Gastroesophageal sphincter (tissue), 4 donors: ENCODE measurements at regions not wholly inside any gene's neighbourhood (a gene's known extent, or its start where the extent isn't known, plus 50 kb on each side); places are given as distances from the start of the nearest gene placed in this dataset.
A peak's percentile ranks its signal among the peaks of the same experiment; 100 is the strongest.

Source experiments
- ATAC-seq: fragments of 150-250 bp; one replicate; pipeline ENCODE4 v1.9.1; 2016; ENCODE audit warnings: mild to moderate bottlenecking, moderate library complexity
- H3K27ac ChIP-seq, 4 donors: fragments of 200-600 bp; sonication (generic) in 3 of 4; 1 replicate in 3 of 4; 2 replicates in 1 of 4; pipeline ENCODE4 v1.5.1; 2016 to 2019
- H3K27me3 ChIP-seq: fragments of 200-600 bp; sonication (generic); one replicate; pipeline ENCODE4 v1.5.1; 2019
- H3K36me3 ChIP-seq, 2 donors: fragments of 200-600 bp; sonication (generic); one replicate each; pipeline ENCODE4 v1.5.1; 2019; ENCODE audit warnings: control low read depth in 1 of 2
- H3K4me1 ChIP-seq, 3 donors: fragments of 200-600 bp; sonication (generic); 1 replicate in 2 of 3; 2 replicates in 1 of 3; pipeline ENCODE4 v1.5.1; 2016 to 2019; ENCODE audit warnings: control low read depth in 2 of 3
- H3K4me3 ChIP-seq, 2 donors: fragments of 200-600 bp; sonication (generic); one replicate each; pipeline ENCODE4 v1.5.1; 2019; ENCODE audit warnings: mild to moderate bottlenecking in 1 of 2, moderate library complexity in 1 of 2
- H3K9me3 ChIP-seq, 3 donors: fragments of 200-600 bp; sonication (generic); one replicate each; pipeline ENCODE4 v1.5.1; 2017 to 2019; ENCODE audit warnings: control low read depth in 2 of 3
- CTCF ChIP-seq, 4 experiments: fragments of 200-600 bp in 2 of 4; fragments of 450-650 bp in 2 of 4; sonication (generic) in 1 of 4; IDR thresholded peaks; one replicate each; pipeline ENCODE4 v1.5.1; 2017 to 2019; ENCODE audit warnings: antibody characterized with exemption in 4 of 4, mild to moderate bottlenecking in 2 of 4, moderate library complexity in 2 of 4
- EP300 ChIP-seq: sonication (generic); formaldehyde crosslinking; IDR thresholded peaks from one replicate; pipeline ENCODE4 v1.6.1; 2017; ENCODE audit warnings: antibody characterized with exemption, mild to moderate bottlenecking
- POLR2A ChIP-seq, 2 donors: fragments of 450-650 bp; IDR thresholded peaks; one replicate each; pipeline ENCODE4 v1.6.1; 2017; ENCODE audit warnings: antibody characterized with exemption in 2 of 2, mild to moderate bottlenecking in 2 of 2, moderate library complexity in 1 of 2
- POLR2AphosphoS5 ChIP-seq: sonication (generic); formaldehyde crosslinking; IDR thresholded peaks from one replicate; pipeline ENCODE4 v1.6.1; 2017; ENCODE audit warnings: antibody characterized with exemption
- WGBS, 2 donors: methylation state at CpG; one replicate each; pipeline ENCODE4 v1.1.5; 2018; ENCODE audit warnings: low coverage in 1 of 2; 5-methylcytosine and 5-hydroxymethylcytosine counted together

GRCh38 chr2:217331523-217332416 lies 471.9 kb upstream of the TNP1 start:
- no peak overlapping the region for H3K4me3 ChIP-seq
- peak; percentile 76 for ATAC-seq
- no peaks in the 10 kb centered on the region for H3K9me3 ChIP-seq
- no peak for TF ChIP-seq POLR2A (IDR thresholded peaks at IDR 0.05)
- TF ChIP-seq POLR2AphosphoS5: peak; percentile 41
- no peaks in the 10 kb centered on the region for H3K36me3 ChIP-seq
- H3K27me3 ChIP-seq: no peaks in the 10 kb centered on the region
- H3K4me1 ChIP-seq: peaks cover 14 to 59% (median 20%) of the 10 kb centered on the region in 3 donors
- 12 to 50% methylated on average over 3 of the region's 3 CpGs for WGBS, 2 donors
- peak overlapping the region; percentile 19 to 88 (median 78) for H3K27ac ChIP-seq

- H3K4me1 ChIP-seq: peaks cover 14 to 69% (median 20%) of the 10 kb centered on the region in 3 donors
- ATAC-seq: no peak
- whole genome bisulfite sequencing, 2 donors: 94 to 99% methylated on average over 9 of the region's 9 CpGs
- H3K9me3 ChIP-seq: no peaks in the 10 kb centered on the region
- no peaks in the 10 kb centered on the region for H3K27me3 ChIP-seq
- H3K36me3 ChIP-seq: no peaks in the 10 kb centered on the region
- peak overlapping the region; percentile 76 to 88 (median 82) for H3K27ac ChIP-seq
- H3K4me3 ChIP-seq: no peak overlapping the region
- no peak for TF ChIP-seq POLR2AphosphoS5
- TF ChIP-seq POLR2A (IDR thresholded peaks at IDR 0.05): no peak
- TF ChIP-seq CTCF (IDR thresholded peaks at IDR 0.05): no peak
- no peak for TF ChIP-seq EP300
These were observed 470.8 kb upstream of the TNP1 start for GRCh38 chr2:217330647-217331046.

GRCh38 chr2:217329023-217329431 lies 469.2 kb upstream of the TNP1 start:
- Histone ChIP-seq H3K27me3 (no peaks in the 10 kb centered on the region), H3K4me3 (no peak overlapping the region), H3K27ac (peak overlapping the region; percentile 76 to 88 (median 82)), H3K36me3 (no peaks in the 10 kb centered on the region), H3K9me3 (peaks cover 0 to 4% (median 0%) of the 10 kb centered on the region in 3 donors), H3K4me1 (peaks cover 16 to 78% (median 20%) of the 10 kb centered on the region in 3 donors)
- TF ChIP-seq POLR2AphosphoS5: peak; percentile 79
- TF ChIP-seq POLR2A (IDR thresholded peaks at IDR 0.05): no peak
- ATAC-seq: peak; percentile 38
- 26 to 30% methylated on average over 4 of the region's 4 CpGs for WGBS, 2 donors

GRCh38 chr2:217328622-217328978 lies 468.7 kb upstream of the TNP1 start:
- TF ChIP-seq POLR2A (IDR thresholded peaks at IDR 0.05): no peak
- no peak for TF ChIP-seq CTCF (IDR thresholded peaks at IDR 0.05)
- TF ChIP-seq POLR2AphosphoS5: no peak
- TF ChIP-seq EP300: no peak
- Histone ChIP-seq H3K4me1 (peaks cover 16 to 75% (median 20%) of the 10 kb centered on the region in 3 donors), H3K9me3 (peaks cover 0 to 8% (median 0%) of the 10 kb centered on the region in 3 donors), H3K27me3 (no peaks in the 10 kb centered on the region), H3K27ac (peak overlapping the region; percentile 76 to 88 (median 82)), H3K4me3 (no peak overlapping the region), H3K36me3 (no peaks in the 10 kb centered on the region)
- ATAC-seq: no peak
- 46 to 55% methylated on average over 2 of the region's 2 CpGs for WGBS, 2 donors

GRCh38 chr2:217327953-217328621 lies 468.2 kb upstream of the TNP1 start:
- no peak for ATAC-seq
- Histone ChIP-seq H3K9me3 (peaks cover 0 to 8% (median 0%) of the 10 kb centered on the region in 3 donors), H3K27ac (peak overlapping the region; percentile 76 to 88 (median 82)), H3K4me1 (peaks cover 13 to 70% (median 20%) of the 10 kb centered on the region in 3 donors), H3K36me3 (no peaks in the 10 kb centered on the region), H3K27me3 (no peaks in the 10 kb centered on the region), H3K4me3 (no peak overlapping the region)
- 83% methylated on average over 3 of the region's 3 CpGs for WGBS, 2 donors
- TF ChIP-seq POLR2A (IDR thresholded peaks at IDR 0.05) (no peak), POLR2AphosphoS5 (no peak), EP300 (no peak), CTCF (IDR thresholded peaks at IDR 0.05) (no peak)
